Duodenal mucosa (tissue), 2 donors: ENCODE measurements at regions not wholly inside any gene's neighbourhood (a gene's known extent, or its start where the extent isn't known, plus 50 kb on each side); places are given as distances from the start of the nearest gene placed in this dataset.

ENCODE experiments used
- H3K27ac ChIP-seq: one replicate; pipeline ENCODE4 v1.7.0; 2013; ENCODE audit warnings: low read depth, low read length
- H3K27me3 ChIP-seq, 2 donors: one replicate each; pipeline ENCODE4 v1.7.0; 2013; ENCODE audit warnings: low read length in 2 of 2, control low read depth in 1 of 2; ENCODE audit not compliant: insufficient read depth in 2 of 2, control insufficient read depth in 1 of 2
- H3K36me3 ChIP-seq, 2 donors: one replicate each; pipeline ENCODE4 v1.7.0; 2013; ENCODE audit warnings: low read length in 2 of 2, control low read depth in 1 of 2; ENCODE audit not compliant: insufficient read depth in 2 of 2, control insufficient read depth in 1 of 2
- H3K4me1 ChIP-seq, 2 donors: one replicate each; pipeline ENCODE4 v1.7.0; 2013; ENCODE audit warnings: low read length in 2 of 2, control low read depth in 1 of 2; ENCODE audit not compliant: insufficient read depth in 2 of 2, control insufficient read depth in 1 of 2
- H3K4me3 ChIP-seq, 2 donors: one replicate each; pipeline ENCODE4 v1.7.0; 2013; ENCODE audit warnings: low read length in 2 of 2, low read depth in 1 of 2
- H3K9ac ChIP-seq, 2 donors: one replicate each; pipeline ENCODE4 v1.7.0; 2013; ENCODE audit warnings: low read length in 2 of 2, low read depth in 1 of 2
- H3K9me3 ChIP-seq, 2 donors: one replicate each; pipeline ENCODE4 v1.7.0; 2013; ENCODE audit warnings: low read length in 2 of 2, control low read depth in 1 of 2; ENCODE audit not compliant: control insufficient read depth in 1 of 2

- H3K36me3 ChIP-seq, result no peaks in the 10 kb centered on the region
- no peaks in the 10 kb centered on the region for H3K27me3 ChIP-seq
- no peak overlapping the region for H3K4me3 ChIP-seq
- no peak overlapping the region for H3K27ac ChIP-seq
- no peaks in the 10 kb centered on the region for H3K9me3 ChIP-seq
- H3K4me1 ChIP-seq, result no peaks in the 10 kb centered on the region
- no peak overlapping the region for H3K9ac ChIP-seq
Measured at GRCh38 chr3:95088464-95088863, 1025.6 kb downstream of the NSUN3 start.

DNA sequence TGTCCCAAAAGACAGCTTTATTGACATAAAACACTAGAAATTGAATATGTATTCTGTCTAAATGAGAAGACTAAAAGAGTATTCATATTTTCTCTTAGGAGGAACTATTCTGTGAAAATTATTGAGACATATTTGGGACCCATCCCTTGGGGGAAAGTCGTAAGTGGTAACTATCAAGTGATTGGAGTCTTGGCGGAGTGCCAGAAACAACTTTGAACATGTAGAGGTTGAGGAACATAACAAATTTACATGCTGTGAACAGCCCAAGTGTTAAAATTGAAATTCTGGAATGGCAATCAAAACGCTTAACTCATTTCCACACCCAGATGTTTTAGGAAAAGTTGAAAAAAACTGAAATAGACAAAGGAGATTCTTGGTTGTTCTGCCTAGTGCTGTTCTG lies 1034.6 kb downstream of the NSUN3 start:
- no peak overlapping the region for H3K4me3 ChIP-seq
- no peaks in the 10 kb centered on the region for H3K36me3 ChIP-seq
- no peaks in the 10 kb centered on the region for H3K4me1 ChIP-seq
- H3K9ac ChIP-seq, result no peak overlapping the region
- H3K27me3 ChIP-seq, result no peaks in the 10 kb centered on the region
- H3K27ac ChIP-seq, result no peak overlapping the region
- no peaks in the 10 kb centered on the region for H3K9me3 ChIP-seq

- no peaks in the 10 kb centered on the region for H3K27me3 ChIP-seq
- H3K4me1 ChIP-seq, result no peaks in the 10 kb centered on the region
- H3K9ac ChIP-seq, result no peak overlapping the region
- H3K27ac ChIP-seq, result no peak overlapping the region
- H3K9me3 ChIP-seq, result no peaks in the 10 kb centered on the region
- H3K36me3 ChIP-seq, result no peaks in the 10 kb centered on the region
- H3K4me3 ChIP-seq, result no peak overlapping the region
Measured at GRCh38 chr3:95120921-95121320, 1058.1 kb downstream of the NSUN3 start.

DNA sequence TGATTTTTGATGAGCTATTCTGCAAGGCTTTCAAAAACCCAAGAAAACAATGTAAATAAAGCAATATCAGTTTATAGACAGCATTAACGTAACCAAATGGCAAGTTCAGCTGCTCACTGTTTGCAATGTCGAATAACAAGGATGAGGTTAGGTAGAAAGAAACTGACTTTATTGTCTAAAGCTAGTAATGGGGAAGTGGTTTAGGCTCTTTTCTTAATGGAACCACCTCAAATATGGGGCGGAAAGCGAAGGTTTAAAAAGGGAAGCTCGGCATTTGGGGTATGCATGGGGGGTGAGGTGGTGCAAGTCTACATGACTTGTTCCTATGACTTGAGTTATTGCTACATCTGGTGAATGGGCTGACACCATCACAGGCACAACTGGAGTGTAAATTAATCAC lies 1060.2 kb downstream of the NSUN3 start:
- no peaks in the 10 kb centered on the region for H3K27me3 ChIP-seq
- H3K4me3 ChIP-seq, result no peak overlapping the region
- no peak overlapping the region for H3K9ac ChIP-seq
- no peaks in the 10 kb centered on the region for H3K36me3 ChIP-seq
- no peaks in the 10 kb centered on the region for H3K9me3 ChIP-seq
- H3K27ac ChIP-seq, result no peak overlapping the region
- H3K4me1 ChIP-seq, result no peaks in the 10 kb centered on the region

DNA sequence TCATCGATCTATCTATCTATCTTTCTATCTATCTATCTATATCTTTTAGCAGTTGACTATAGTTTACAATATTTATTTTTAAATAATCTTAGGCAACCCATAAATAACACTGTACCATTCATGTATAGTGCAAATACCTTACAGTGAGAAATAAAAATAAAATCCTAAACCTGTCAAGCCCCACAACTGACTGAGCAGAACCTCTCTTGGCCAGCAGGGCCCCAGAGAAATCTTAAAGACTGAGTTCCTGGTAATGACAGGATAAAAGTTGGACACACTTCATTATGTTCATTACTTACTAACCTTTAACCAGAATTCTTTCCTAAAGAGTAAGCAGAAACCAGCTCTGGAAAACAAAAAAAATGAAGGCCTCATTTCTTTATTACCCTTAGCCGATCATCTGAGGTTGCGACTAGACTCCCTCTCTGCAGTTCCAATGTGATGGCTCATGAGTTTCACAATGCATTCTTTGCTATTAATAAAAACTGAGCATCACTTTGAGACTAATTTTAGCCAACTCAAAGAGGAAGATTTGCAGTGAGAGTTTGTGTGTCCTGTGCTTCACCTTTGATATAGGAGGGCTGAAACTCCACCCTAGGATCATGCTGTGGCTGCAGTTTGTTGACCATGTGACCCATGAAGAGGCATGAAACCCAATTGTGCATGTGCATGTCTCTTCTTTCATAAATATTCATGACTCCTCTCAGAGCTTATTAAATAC lies 1072.0 kb downstream of the NSUN3 start:
- no peaks in the 10 kb centered on the region for H3K36me3 ChIP-seq
- H3K9me3 ChIP-seq, result no peaks in the 10 kb centered on the region
- no peaks in the 10 kb centered on the region for H3K4me1 ChIP-seq
- H3K4me3 ChIP-seq, result no peak overlapping the region
- H3K27ac ChIP-seq, result no peak overlapping the region
- H3K27me3 ChIP-seq, result no peaks in the 10 kb centered on the region
- H3K9ac ChIP-seq, result no peak overlapping the region

DNA sequence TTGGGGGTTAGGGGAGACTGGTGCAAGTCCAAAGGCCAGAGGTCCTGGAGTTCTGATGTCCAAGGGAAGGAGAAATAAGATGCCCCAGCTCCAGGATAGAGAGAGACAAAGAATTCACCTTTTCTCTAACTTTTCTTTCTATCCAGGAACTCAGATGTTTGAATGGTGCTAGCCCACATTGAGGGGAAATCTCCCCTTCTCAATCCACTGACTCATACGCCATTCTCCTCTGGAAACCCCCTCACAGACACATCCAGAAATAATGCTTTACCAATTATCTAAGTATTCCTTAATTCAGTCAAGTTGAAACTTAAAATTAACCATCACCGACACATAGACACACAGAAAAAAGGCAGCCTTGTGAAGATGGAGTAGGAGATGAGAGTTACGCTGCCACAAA lies 1085.2 kb downstream of the NSUN3 start:
- Histone ChIP-seq H3K4me3 (no peak overlapping the region), H3K36me3 (no peaks in the 10 kb centered on the region), H3K27me3 (no peaks in the 10 kb centered on the region), H3K4me1 (no peaks in the 10 kb centered on the region), H3K27ac (no peak overlapping the region), H3K9me3 (no peaks in the 10 kb centered on the region), H3K9ac (no peak overlapping the region)

GRCh38 chr3:95151590-95151989 lies 1088.7 kb downstream of the NSUN3 start:
- Histone ChIP-seq H3K27ac (no peak overlapping the region), H3K9me3 (peaks cover 0 to 3% of the 10 kb centered on the region in 2 donors), H3K27me3 (no peaks in the 10 kb centered on the region), H3K4me1 (no peaks in the 10 kb centered on the region), H3K4me3 (no peak overlapping the region), H3K36me3 (no peaks in the 10 kb centered on the region), H3K9ac (no peak overlapping the region)

GRCh38 chr3:95154766-95155165 lies 1091.9 kb downstream of the NSUN3 start:
- Histone ChIP-seq H3K27me3 (no peaks in the 10 kb centered on the region), H3K9me3 (peaks cover 0 to 3% of the 10 kb centered on the region in 2 donors), H3K4me3 (no peak overlapping the region), H3K9ac (no peak overlapping the region), H3K4me1 (no peaks in the 10 kb centered on the region), H3K27ac (no peak overlapping the region), H3K36me3 (no peaks in the 10 kb centered on the region)

- Histone ChIP-seq H3K4me1 (no peaks in the 10 kb centered on the region), H3K27ac (no peak overlapping the region), H3K36me3 (no peaks in the 10 kb centered on the region)
Measured at GRCh38 chr3:95162794-95163193, 1099.9 kb downstream of the NSUN3 start.

DNA sequence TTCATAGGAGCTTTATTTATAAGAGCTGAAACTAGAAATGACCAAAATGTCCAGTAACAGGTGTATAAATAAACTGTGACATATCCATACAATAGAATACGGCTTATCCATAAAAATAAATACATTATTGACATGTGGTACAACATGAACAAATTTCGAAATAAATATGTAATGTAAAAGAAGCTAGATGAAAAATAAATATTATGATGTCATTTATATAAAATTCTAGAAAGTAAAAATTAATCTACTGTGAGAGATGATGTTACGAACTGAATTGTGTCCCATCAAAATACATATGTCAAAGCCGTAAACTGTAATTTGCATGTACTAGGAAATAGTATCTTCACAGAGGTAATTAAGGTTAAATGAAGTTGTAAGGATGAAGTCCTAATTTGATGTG lies 1104.9 kb downstream of the NSUN3 start:
- Histone ChIP-seq H3K27me3 (no peaks in the 10 kb centered on the region), H3K9ac (no peak overlapping the region), H3K9me3 (no peaks in the 10 kb centered on the region), H3K27ac (no peak overlapping the region), H3K4me1 (no peaks in the 10 kb centered on the region), H3K4me3 (no peak overlapping the region), H3K36me3 (no peaks in the 10 kb centered on the region)

More at GRCh38 chr3:95162794-95163193, 1099.9 kb downstream of the NSUN3 start:
- H3K27me3 ChIP-seq, result no peaks in the 10 kb centered on the region
- H3K9me3 ChIP-seq, result no peaks in the 10 kb centered on the region
- no peak overlapping the region for H3K4me3 ChIP-seq
- no peak overlapping the region for H3K9ac ChIP-seq

GRCh38 chr3:95168526-95168925 lies 1105.7 kb downstream of the NSUN3 start:
- Histone ChIP-seq H3K27me3 (no peaks in the 10 kb centered on the region), H3K9me3 (no peaks in the 10 kb centered on the region), H3K4me3 (no peak overlapping the region), H3K27ac (no peak overlapping the region), H3K4me1 (no peaks in the 10 kb centered on the region), H3K36me3 (no peaks in the 10 kb centered on the region), H3K9ac (no peak overlapping the region)
